Neural progenitor cell (in vitro differentiated cells): ENCODE measurements at regions not wholly inside any gene's neighbourhood (a gene's known extent, or its start where the extent isn't known, plus 50 kb on each side); places are given as distances from the start of the nearest gene placed in this dataset.

Experiments used
- DNase-seq: peaks from one replicate; pipeline ENCODE4 v3.0.0-alpha.2; 2016; ENCODE audit warnings: low spot score
- H2AFZ ChIP-seq: fragments of 200-600 bp; sonication (generic); replicated peaks from 2 replicates; pipeline ENCODE4 v1.6.1; 2016; ENCODE audit warnings: antibody characterized with exemption
- H3F3A ChIP-seq: fragments of 200-600 bp; sonication (generic); 2 replicates; pipeline ENCODE4 v1.6.1; 2016; ENCODE audit warnings: antibody characterized with exemption, low read depth
- H3K27ac ChIP-seq: fragments of 200-600 bp; sonication (generic); 2 replicates; pipeline ENCODE4 v1.5.1; 2016; ENCODE audit warnings: mild to moderate bottlenecking
- H3K27me3 ChIP-seq: fragments of 200-600 bp; sonication (generic); 2 replicates; pipeline ENCODE4 v1.6.1; 2016; ENCODE audit warnings: mild to moderate bottlenecking, moderate library complexity
- H3K36me3 ChIP-seq: fragments of 200-600 bp; sonication (generic); 2 replicates; pipeline ENCODE4 v1.5.1; 2016
- H3K4me1 ChIP-seq: fragments of 200-600 bp; sonication (generic); 2 replicates; pipeline ENCODE4 v1.6.1; 2016; ENCODE audit warnings: mixed run types
- H3K4me2 ChIP-seq: fragments of 200-600 bp; sonication (generic); 2 replicates; pipeline ENCODE4 v1.6.1; 2016
- H3K4me3 ChIP-seq: fragments of 200-600 bp; sonication (generic); 2 replicates; pipeline ENCODE4 v1.5.1; 2016
- H3K79me2 ChIP-seq: fragments of 200-600 bp; sonication (generic); 2 replicates; pipeline ENCODE4 v1.6.1; 2016; ENCODE audit warnings: low read depth
- H3K9ac ChIP-seq: fragments of 200-600 bp; sonication (generic); 2 replicates; pipeline ENCODE4 v1.6.1; 2016
- H3K9me3 ChIP-seq: fragments of 200-600 bp; sonication (generic); 2 replicates; pipeline ENCODE4 v1.5.1; 2016; ENCODE audit warnings: low read depth
- H4K20me1 ChIP-seq: fragments of 200-600 bp; sonication (generic); 2 replicates; pipeline ENCODE4 v1.6.1; 2016; ENCODE audit warnings: low read depth
- H3K27ac Mint-ChIP-seq: 3 replicates; pipeline ENCODE4 v1.8.0; 2021; ENCODE audit warnings: mixed read lengths
- H3K27me3 Mint-ChIP-seq: 2 replicates; pipeline ENCODE4 v1.8.0; 2022; ENCODE audit warnings: low read depth, mild to moderate bottlenecking, inconsistent platforms, moderate library complexity, mixed read lengths; ENCODE audit not compliant: insufficient read depth
- H3K36me3 Mint-ChIP-seq: 3 replicates; pipeline ENCODE4 v1.8.0; 2021; ENCODE audit warnings: mixed read lengths
- H3K4me1 Mint-ChIP-seq: 3 replicates; pipeline ENCODE4 v1.8.0; 2021; ENCODE audit warnings: mixed read lengths
- H3K4me3 Mint-ChIP-seq: 3 replicates; pipeline ENCODE4 v1.8.0; 2021; ENCODE audit warnings: mild to moderate bottlenecking, moderate library complexity, mixed read lengths
- H3K9me3 Mint-ChIP-seq: 3 replicates; pipeline ENCODE4 v1.8.0; 2020; ENCODE audit warnings: mixed read lengths
- EZH2 ChIP-seq: fragments of 200-600 bp; sonication (generic); IDR thresholded peaks from 2 replicates; pipeline ENCODE4 v1.6.1; 2017; ENCODE audit warnings: antibody characterized with exemption, mild to moderate bottlenecking, moderate library complexity
- EZH2phosphoT487 ChIP-seq: fragments of 200-600 bp; sonication (generic); IDR thresholded peaks from 2 replicates; pipeline ENCODE4 v1.6.1; 2017; ENCODE audit warnings: antibody characterized with exemption
- TF ChIP-seq, protein P1 (sequence below): fragments of 200-600 bp; sonication (generic); IDR thresholded peaks from 2 replicates; pipeline ENCODE4 v1.5.1; 2017; ENCODE audit warnings: antibody characterized with exemption, mild to moderate bottlenecking

DNA sequence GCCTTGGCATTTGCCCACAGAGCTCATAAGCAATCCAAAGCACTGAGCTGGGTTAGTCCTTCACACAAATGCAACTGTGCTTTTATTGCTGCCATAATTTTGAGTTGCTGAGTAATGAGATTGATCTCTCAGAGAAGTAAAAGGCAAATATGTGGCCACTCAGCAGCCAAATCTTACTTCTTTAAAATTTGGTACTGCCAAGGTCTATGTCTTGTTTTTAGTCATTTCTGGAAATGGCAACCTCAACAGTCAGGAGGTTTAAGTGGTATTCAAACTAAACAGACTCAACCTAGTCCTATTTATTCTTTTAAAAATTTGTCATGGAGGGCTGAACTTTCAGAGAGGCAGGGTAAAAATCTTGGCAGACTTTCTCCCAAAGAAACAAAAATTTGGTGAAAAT lies 216.4 kb upstream of the GJB5 start:
- no peaks in the 10 kb centered on the region for H3K27me3 ChIP-seq
- no peaks in the 10 kb centered on the region for H3F3A ChIP-seq
- no peaks in the 10 kb centered on the region for H4K20me1 ChIP-seq
- no peak overlapping the region for H3K4me2 ChIP-seq
- no peak for TF ChIP-seq EZH2
- TF ChIP-seq, protein P1, sequence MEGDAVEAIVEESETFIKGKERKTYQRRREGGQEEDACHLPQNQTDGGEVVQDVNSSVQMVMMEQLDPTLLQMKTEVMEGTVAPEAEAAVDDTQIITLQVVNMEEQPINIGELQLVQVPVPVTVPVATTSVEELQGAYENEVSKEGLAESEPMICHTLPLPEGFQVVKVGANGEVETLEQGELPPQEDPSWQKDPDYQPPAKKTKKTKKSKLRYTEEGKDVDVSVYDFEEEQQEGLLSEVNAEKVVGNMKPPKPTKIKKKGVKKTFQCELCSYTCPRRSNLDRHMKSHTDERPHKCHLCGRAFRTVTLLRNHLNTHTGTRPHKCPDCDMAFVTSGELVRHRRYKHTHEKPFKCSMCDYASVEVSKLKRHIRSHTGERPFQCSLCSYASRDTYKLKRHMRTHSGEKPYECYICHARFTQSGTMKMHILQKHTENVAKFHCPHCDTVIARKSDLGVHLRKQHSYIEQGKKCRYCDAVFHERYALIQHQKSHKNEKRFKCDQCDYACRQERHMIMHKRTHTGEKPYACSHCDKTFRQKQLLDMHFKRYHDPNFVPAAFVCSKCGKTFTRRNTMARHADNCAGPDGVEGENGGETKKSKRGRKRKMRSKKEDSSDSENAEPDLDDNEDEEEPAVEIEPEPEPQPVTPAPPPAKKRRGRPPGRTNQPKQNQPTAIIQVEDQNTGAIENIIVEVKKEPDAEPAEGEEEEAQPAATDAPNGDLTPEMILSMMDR = no peak
- no peak for TF ChIP-seq EZH2phosphoT487
- no peaks in the 10 kb centered on the region for H3K9me3 Mint-ChIP-seq
- H3K4me1 Mint-ChIP-seq = no peaks in the 10 kb centered on the region
- no peak overlapping the region for H3K4me3 Mint-ChIP-seq
- H3K36me3 ChIP-seq = no peaks in the 10 kb centered on the region
- H3K27ac Mint-ChIP-seq = no peak overlapping the region
- H3K79me2 ChIP-seq = no peaks in the 10 kb centered on the region
- H2AFZ ChIP-seq = no peak overlapping the region
- H3K4me3 ChIP-seq = no peak overlapping the region
- peaks cover 2% of the 10 kb centered on the region for H3K27me3 Mint-ChIP-seq
- no peak overlapping the region for H3K27ac ChIP-seq
- no peaks in the 10 kb centered on the region for H3K9me3 ChIP-seq
- no peaks in the 10 kb centered on the region for H3K4me1 ChIP-seq
- H3K36me3 Mint-ChIP-seq = no peaks in the 10 kb centered on the region
- H3K9ac ChIP-seq = no peak overlapping the region
- DNase-seq = no peak

DNA sequence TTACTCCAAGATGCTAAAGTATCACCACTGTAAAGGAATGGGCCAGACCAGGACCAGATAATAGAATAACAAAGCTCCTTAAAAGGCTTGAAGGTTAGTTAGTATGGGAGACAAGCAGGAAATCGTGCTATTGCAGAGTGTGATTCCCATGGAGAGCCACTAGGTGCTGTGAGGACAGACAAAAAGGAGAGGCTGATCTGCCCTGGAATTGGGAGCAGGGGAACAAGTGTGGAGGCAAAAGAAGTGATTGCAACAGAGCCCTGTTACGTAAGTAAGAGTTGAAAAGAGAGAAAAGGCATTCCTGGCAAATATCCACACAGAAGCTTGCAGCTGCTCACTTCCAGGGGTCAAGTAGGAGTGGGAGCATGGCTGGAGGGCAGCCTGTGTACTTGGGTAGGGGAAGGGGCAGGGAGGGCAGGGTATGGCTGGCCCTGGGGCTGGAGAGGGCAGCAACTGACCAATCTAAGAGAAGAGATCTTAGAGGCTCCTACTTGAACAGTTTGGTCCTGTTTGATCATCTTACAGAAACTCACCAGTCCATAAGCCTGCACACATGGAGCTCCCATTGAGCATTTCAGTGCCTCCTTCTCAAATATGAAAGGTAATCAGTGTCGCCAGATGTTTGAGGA lies 207.7 kb upstream of the GJB5 start:
- H3K36me3 Mint-ChIP-seq = no peaks in the 10 kb centered on the region

DNA sequence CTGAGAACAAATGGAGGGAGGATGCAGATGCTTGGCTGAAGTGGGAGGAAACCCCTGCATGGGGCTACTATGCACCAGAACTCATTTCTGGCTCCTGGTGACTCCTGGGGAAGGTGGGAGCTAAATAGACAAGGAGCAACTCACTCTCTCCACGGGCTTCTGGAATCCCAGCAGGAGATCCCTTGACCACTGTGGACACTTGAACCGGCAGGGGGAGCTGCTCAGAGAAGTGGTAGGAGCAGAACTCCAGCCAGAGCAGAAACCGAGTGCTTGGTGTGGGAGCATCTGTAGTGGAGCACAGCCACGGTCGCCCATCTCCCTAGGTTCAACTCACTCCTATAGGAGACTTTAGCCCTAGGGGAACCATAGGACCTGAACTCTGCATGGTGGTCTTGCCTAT lies 205.6 kb upstream of the GJB5 start:
- Mint-ChIP-seq H3K27me3 (peaks cover 6% of the 10 kb centered on the region), H3K4me1 (no peaks in the 10 kb centered on the region), H3K9me3 (no peaks in the 10 kb centered on the region), H3K4me3 (no peak overlapping the region), H3K36me3 (no peaks in the 10 kb centered on the region), H3K27ac (no peak overlapping the region)
- Histone ChIP-seq H3K4me1 (no peaks in the 10 kb centered on the region), H3K27me3 (no peaks in the 10 kb centered on the region), H3K4me2 (no peak overlapping the region), H3K36me3 (no peaks in the 10 kb centered on the region), H3K9ac (no peak overlapping the region), H3K27ac (no peak overlapping the region), H3F3A (no peaks in the 10 kb centered on the region), H3K4me3 (no peak overlapping the region), H3K9me3 (no peaks in the 10 kb centered on the region), H4K20me1 (no peaks in the 10 kb centered on the region), H3K79me2 (no peaks in the 10 kb centered on the region), H2AFZ (no peak overlapping the region)
- TF ChIP-seq, protein P1 = peak; percentile 50
- TF ChIP-seq EZH2 = no peak
- peak; percentile 65 for DNase-seq

More for the DNA sequence above, 207.7 kb upstream of the GJB5 start:
- Histone ChIP-seq H3K27ac (no peak overlapping the region), H3K27me3 (no peaks in the 10 kb centered on the region), H2AFZ (peak overlapping the region; percentile 73), H3K79me2 (no peaks in the 10 kb centered on the region), H3K36me3 (no peaks in the 10 kb centered on the region), H3K9ac (no peak overlapping the region), H3K9me3 (no peaks in the 10 kb centered on the region), H3F3A (no peaks in the 10 kb centered on the region), H3K4me3 (no peak overlapping the region), H3K4me1 (no peaks in the 10 kb centered on the region), H4K20me1 (no peaks in the 10 kb centered on the region), H3K4me2 (no peak overlapping the region)
- DNase-seq = peak; percentile 63
- peaks cover 6% of the 10 kb centered on the region for H3K27me3 Mint-ChIP-seq
- no peaks in the 10 kb centered on the region for H3K4me1 Mint-ChIP-seq
- no peaks in the 10 kb centered on the region for H3K9me3 Mint-ChIP-seq
- no peak overlapping the region for H3K4me3 Mint-ChIP-seq
- no peak overlapping the region for H3K27ac Mint-ChIP-seq
- TF ChIP-seq EZH2phosphoT487 = no peak
- TF ChIP-seq, protein P1 = peak; percentile 60
